RWPE2 (cell line): ENCODE measurements at regions not wholly inside any gene's neighbourhood (a gene's known extent, or its start where the extent isn't known, plus 50 kb on each side); places are given as distances from the start of the nearest gene placed in this dataset.

Source experiments
- ATAC-seq: fragments of 200-7000 bp; cut with Tn5 transposase; 3 replicates; pipeline ENCODE4 v1.9.1; 2021; ENCODE audit warnings: low read depth
- DNase-seq: peaks from one replicate; pipeline ENCODE4 v3.0.0-alpha.2; 2020; ENCODE audit warnings: low spot score
- H3K27ac ChIP-seq: fragments of 450-650 bp; 2 replicates; pipeline ENCODE4 v1.5.1; 2017; ENCODE audit warnings: mild to moderate bottlenecking; ENCODE audit not compliant: poor library complexity, severe bottlenecking
- H3K27me3 ChIP-seq: fragments of 250-450 bp; sonication (Bioruptor Pico); 2 replicates; pipeline ENCODE4 v1.5.1; 2021; ENCODE audit warnings: mild to moderate bottlenecking, moderate library complexity; ENCODE audit not compliant: insufficient read depth, poor library complexity, severe bottlenecking
- H3K36me3 ChIP-seq: fragments of 250-450 bp; sonication (Bioruptor Pico); 2 replicates; pipeline ENCODE4 v1.5.1; 2020; ENCODE audit warnings: low read depth, mild to moderate bottlenecking, moderate library complexity
- H3K4me1 ChIP-seq: fragments of 250-450 bp; sonication (Bioruptor Pico); 2 replicates; pipeline ENCODE4 v1.5.1; 2021; ENCODE audit warnings: mild to moderate bottlenecking, moderate library complexity; ENCODE audit not compliant: insufficient read depth, poor library complexity, severe bottlenecking
- H3K4me3 ChIP-seq: fragments of 250-450 bp; sonication (Bioruptor Pico); 2 replicates; pipeline ENCODE4 v1.5.1; 2021; ENCODE audit warnings: mild to moderate bottlenecking, moderate library complexity; ENCODE audit not compliant: severe bottlenecking
- H3K9me3 ChIP-seq: fragments of 250-450 bp; sonication (Bioruptor Pico); 2 replicates; pipeline ENCODE4 v1.5.1; 2021; ENCODE audit warnings: mild to moderate bottlenecking, moderate library complexity; ENCODE audit not compliant: severe bottlenecking
- CTCF ChIP-seq: fragments of 450-650 bp; IDR thresholded peaks from one replicate; pipeline ENCODE4 v1.5.1; 2017; ENCODE audit warnings: mild to moderate bottlenecking, moderate library complexity; ENCODE audit not compliant: poor library complexity, severe bottlenecking

GRCh38 chr9:117906763-117907162 is 202.6 kb downstream of the TLR4 start:
- ATAC-seq, result no peak
- Histone ChIP-seq H3K9me3 (no peaks in the 10 kb centered on the region), H3K27ac (no peak overlapping the region), H3K4me1 (no peaks in the 10 kb centered on the region), H3K27me3 (no peaks in the 10 kb centered on the region), H3K4me3 (no peak overlapping the region), H3K36me3 (no peaks in the 10 kb centered on the region)
- no peak for DNase-seq
- TF ChIP-seq CTCF, result no peak

- TF ChIP-seq CTCF, result no peak
- Histone ChIP-seq H3K36me3 (no peaks in the 10 kb centered on the region), H3K27me3 (no peaks in the 10 kb centered on the region), H3K4me3 (no peak overlapping the region), H3K9me3 (peaks cover 3% of the 10 kb centered on the region), H3K27ac (no peak overlapping the region), H3K4me1 (no peaks in the 10 kb centered on the region)
- DNase-seq (no peak), ATAC-seq (no peak)
These were observed 203.2 kb downstream of the TLR4 start for GRCh38 chr9:117907420-117907819.

GRCh38 chr9:117916291-117916690 is 212.1 kb downstream of the TLR4 start:
- Histone ChIP-seq H3K9me3 (peaks cover 3% of the 10 kb centered on the region), H3K27me3 (no peaks in the 10 kb centered on the region), H3K4me1 (no peaks in the 10 kb centered on the region), H3K27ac (no peak overlapping the region), H3K36me3 (no peaks in the 10 kb centered on the region), H3K4me3 (no peak overlapping the region)
- no peak for DNase-seq
- ATAC-seq, result no peak
- no peak for TF ChIP-seq CTCF

GRCh38 chr9:117917873-117918272 is 213.7 kb downstream of the TLR4 start:
- TF ChIP-seq CTCF, result no peak
- Histone ChIP-seq H3K9me3 (no peaks in the 10 kb centered on the region), H3K36me3 (no peaks in the 10 kb centered on the region), H3K4me1 (no peaks in the 10 kb centered on the region), H3K27ac (no peak overlapping the region), H3K27me3 (no peaks in the 10 kb centered on the region), H3K4me3 (no peak overlapping the region)
- no peak for DNase-seq
- no peak for ATAC-seq

- Histone ChIP-seq H3K4me3 (no peak overlapping the region), H3K36me3 (no peaks in the 10 kb centered on the region), H3K9me3 (no peaks in the 10 kb centered on the region), H3K4me1 (no peaks in the 10 kb centered on the region), H3K27ac (no peak overlapping the region), H3K27me3 (no peaks in the 10 kb centered on the region)
- no peak for TF ChIP-seq CTCF
- DNase-seq (no peak), ATAC-seq (no peak)
These were observed 215.3 kb downstream of the TLR4 start for GRCh38 chr9:117919538-117919937.
